Central memory CD8-positive, alpha-beta T cell (primary cell): ENCODE measurements at regions not wholly inside any gene's neighbourhood (a gene's known extent, or its start where the extent isn't known, plus 50 kb on each side); places are given as distances from the start of the nearest gene placed in this dataset.
"Not testable (repeated sequence)": the region's sequence is repeated elsewhere in the genome, so short reads cannot be mapped to it uniquely, and the experiment has no call there.

Experiments used
- ATAC-seq: fragments of 150-1000 bp; cut with Tn5 transposase; replicated peaks from 2 replicates; pipeline ENCODE4 v1.10.0; 2022; ENCODE audit warnings: mild to moderate bottlenecking, moderate FRiP score, moderate number of reproducible peaks; ENCODE audit not compliant: poor library complexity, severe bottlenecking; ENCODE audit errors: extremely low read depth
- DNase-seq, 2 donors: peaks; one replicate each; pipeline ENCODE4 v3.0.0; 2021; ENCODE audit warnings: low spot score in 2 of 2
- H3K27ac Mint-ChIP-seq: one replicate; pipeline ENCODE4 v1.8.0; 2022; ENCODE audit warnings: low read depth, mild to moderate bottlenecking, moderate library complexity, mixed read lengths
- H3K27me3 Mint-ChIP-seq: one replicate; pipeline ENCODE4 v1.8.0; 2022; ENCODE audit warnings: mixed read lengths
- H3K36me3 Mint-ChIP-seq: one replicate; pipeline ENCODE4 v1.8.0; 2022; ENCODE audit warnings: mild to moderate bottlenecking, moderate library complexity, mixed read lengths; ENCODE audit not compliant: insufficient read depth
- H3K4me1 Mint-ChIP-seq: one replicate; pipeline ENCODE4 v1.8.0; 2022; ENCODE audit warnings: mixed read lengths
- H3K4me3 Mint-ChIP-seq: one replicate; pipeline ENCODE4 v1.8.0; 2022; ENCODE audit warnings: mild to moderate bottlenecking, moderate library complexity, mixed read lengths
- H3K9me3 Mint-ChIP-seq: one replicate; pipeline ENCODE4 v1.8.0; 2022; ENCODE audit warnings: mixed read lengths

DNA sequence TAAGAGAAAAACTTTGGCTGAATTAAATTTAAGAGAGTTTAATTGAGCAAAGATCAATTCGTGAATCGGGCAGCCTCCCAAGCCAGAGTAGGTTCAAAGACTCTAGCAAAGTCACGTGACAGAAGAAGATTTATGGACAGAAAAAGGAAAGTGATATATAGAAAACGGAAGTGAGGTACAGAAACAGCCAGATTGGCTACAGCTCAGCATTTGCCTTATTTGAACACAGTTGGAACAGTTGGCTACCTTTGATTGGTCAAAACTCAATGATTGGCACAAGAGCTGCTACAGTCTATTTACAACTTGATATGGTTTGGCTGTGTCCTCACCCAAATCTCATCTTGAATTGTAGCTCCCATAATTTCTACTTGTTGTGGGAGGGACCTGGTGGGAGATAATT lies 102.6 kb downstream of the PLG start:
- DNase-seq (no peak), ATAC-seq (no peak)
- Mint-ChIP-seq H3K36me3 (no peaks in the 10 kb centered on the region), H3K4me3 (no peak overlapping the region), H3K9me3 (no peaks in the 10 kb centered on the region), H3K4me1 (no peaks in the 10 kb centered on the region), H3K27me3 (peaks cover 28% of the 10 kb centered on the region), H3K27ac (no peak overlapping the region)

DNA sequence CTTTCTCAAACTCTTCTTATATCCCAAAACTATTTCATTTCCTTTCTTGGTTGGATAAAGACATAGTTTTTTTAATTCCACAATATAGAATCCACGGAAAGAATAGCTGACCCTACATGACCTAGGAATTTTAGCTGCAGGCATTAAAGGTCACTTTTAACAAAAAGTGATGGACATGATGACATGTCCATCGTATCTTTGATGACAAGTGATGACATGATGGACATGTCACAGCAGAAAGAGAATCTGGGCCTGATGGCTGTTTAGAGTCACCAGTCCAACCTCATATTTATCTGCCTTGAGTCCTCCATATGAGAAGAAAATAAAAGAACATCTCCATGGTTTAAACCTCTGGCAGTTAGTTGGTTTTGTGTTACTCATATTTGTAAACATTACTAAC lies 106.2 kb downstream of the PLG start:
- DNase-seq (no peak), ATAC-seq (no peak)
- H3K27ac Mint-ChIP-seq: no peak overlapping the region
- H3K4me1 Mint-ChIP-seq: no peaks in the 10 kb centered on the region
- no peaks in the 10 kb centered on the region for H3K9me3 Mint-ChIP-seq
- no peaks in the 10 kb centered on the region for H3K36me3 Mint-ChIP-seq
- H3K4me3 Mint-ChIP-seq: no peak overlapping the region
- peaks cover 33% of the 10 kb centered on the region for H3K27me3 Mint-ChIP-seq

DNA sequence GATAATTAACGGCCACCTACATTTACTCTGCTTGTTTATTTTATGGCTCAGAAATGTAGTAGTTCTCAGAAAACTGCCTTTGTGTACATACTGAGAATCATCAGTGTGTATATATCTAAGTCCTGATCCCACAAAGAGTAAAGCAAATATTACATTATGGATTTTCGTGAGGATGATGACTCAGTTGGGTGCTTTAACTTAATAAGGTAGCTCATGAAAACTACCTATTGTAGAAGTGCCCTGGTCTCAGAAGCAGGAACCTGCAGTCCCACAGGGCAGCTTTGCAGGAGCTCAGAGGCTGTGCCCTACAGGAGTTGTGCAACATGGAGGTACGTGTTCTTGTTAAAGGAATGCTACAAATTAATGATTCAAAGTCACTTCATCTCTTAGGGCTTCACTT lies 108.2 kb downstream of the PLG start:
- ATAC-seq (no peak), DNase-seq (no peak)
- Mint-ChIP-seq H3K4me1 (no peaks in the 10 kb centered on the region), H3K9me3 (no peaks in the 10 kb centered on the region), H3K27me3 (peaks cover 43% of the 10 kb centered on the region), H3K27ac (no peak overlapping the region), H3K4me3 (no peak overlapping the region), H3K36me3 (no peaks in the 10 kb centered on the region)

DNA sequence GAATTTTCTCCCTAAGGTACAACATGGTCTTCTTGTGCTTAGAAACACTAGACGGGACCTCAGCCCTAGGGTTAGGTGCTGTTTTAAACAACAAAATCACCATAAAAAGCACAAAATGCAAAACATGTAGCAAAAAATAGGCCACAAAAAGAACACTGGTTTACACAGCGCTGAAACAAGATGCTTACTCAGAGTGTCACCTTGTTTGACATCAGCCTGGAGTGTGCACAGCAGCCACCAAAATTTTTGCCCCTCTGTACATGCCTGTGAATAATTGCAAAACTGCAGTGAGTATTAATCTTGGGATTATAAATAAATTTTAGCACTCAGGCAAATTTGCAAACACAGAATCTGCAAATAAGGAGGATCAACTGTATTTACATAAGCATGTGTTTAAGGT lies 110.1 kb downstream of the PLG start:
- Mint-ChIP-seq H3K36me3 (no peaks in the 10 kb centered on the region), H3K27ac (no peak overlapping the region), H3K4me3 (no peak overlapping the region), H3K9me3 (no peaks in the 10 kb centered on the region), H3K27me3 (peaks cover 29% of the 10 kb centered on the region), H3K4me1 (no peaks in the 10 kb centered on the region)
- ATAC-seq (no peak), DNase-seq (no peak)

DNA sequence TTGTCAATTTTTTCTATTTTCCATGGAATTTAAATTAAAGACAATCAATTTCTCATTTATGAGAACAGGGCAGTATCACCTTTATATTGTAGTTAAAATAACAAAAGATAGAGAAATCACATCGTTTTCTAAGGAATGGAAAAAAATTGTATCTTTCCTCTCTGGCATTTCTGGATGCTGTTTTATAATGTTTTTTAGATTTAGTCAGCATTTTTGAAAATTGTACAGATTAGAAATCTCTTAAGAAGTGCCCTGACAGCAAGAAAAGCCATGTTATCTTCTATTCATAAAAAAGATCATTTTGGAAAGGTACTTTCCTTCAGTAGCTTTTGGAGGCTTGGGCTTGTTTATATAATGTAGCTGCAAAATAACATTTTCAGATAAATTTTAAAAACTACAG lies 116.9 kb downstream of the PLG start:
- ATAC-seq (no peak), DNase-seq (no peak)
- Mint-ChIP-seq H3K4me3 (no peak overlapping the region), H3K27me3 (peaks cover 10% of the 10 kb centered on the region), H3K36me3 (no peaks in the 10 kb centered on the region), H3K9me3 (peaks cover 5% of the 10 kb centered on the region), H3K27ac (no peak overlapping the region), H3K4me1 (no peaks in the 10 kb centered on the region)

DNA sequence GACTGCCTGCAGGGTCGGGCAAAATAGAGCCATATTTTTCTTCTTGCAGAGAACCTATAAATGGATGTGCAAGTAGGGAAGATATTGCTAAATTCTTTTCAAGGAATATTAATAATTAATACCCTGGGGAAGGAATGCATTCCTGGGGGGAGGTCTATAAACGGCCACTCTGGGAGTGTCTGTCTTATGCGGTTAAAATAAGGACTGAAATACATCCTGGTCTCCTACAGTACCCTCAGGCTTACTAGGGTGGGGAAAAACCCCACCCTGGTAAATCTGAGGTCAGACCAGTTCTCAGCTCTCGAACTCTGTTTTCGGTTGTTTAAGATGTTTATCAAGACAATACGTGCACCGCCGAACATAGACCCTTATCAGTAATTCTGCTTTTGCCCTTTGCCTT lies 118.6 kb downstream of the PLG start:
- not testable (repeated sequence) for ATAC-seq, H3K9me3 Mint-ChIP-seq, H3K27me3 Mint-ChIP-seq, H3K36me3 Mint-ChIP-seq, H3K27ac Mint-ChIP-seq, H3K4me3 Mint-ChIP-seq, DNase-seq, H3K4me1 Mint-ChIP-seq

DNA sequence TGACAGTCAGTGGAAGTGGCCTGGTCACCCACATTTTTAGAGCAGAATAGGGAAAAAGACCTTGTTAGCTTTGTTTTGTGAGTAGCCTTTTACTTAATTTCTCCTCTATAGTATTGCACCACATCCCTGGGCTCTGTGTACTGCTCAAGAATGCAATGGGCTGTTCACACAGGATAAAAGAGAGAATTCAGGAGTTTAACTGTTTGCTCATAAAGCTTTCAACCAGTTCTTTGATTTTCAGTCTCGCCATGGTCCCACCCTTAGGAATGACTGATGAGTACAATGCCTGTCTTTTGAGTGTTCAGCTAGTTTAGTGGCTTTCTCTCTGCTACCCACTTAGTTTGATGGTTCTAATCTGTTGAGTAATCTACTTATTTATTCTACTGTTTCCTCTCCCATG lies 129.7 kb downstream of the PLG start:
- Mint-ChIP-seq H3K27ac (no peak overlapping the region), H3K36me3 (no peaks in the 10 kb centered on the region)
- ATAC-seq: no peak

DNA sequence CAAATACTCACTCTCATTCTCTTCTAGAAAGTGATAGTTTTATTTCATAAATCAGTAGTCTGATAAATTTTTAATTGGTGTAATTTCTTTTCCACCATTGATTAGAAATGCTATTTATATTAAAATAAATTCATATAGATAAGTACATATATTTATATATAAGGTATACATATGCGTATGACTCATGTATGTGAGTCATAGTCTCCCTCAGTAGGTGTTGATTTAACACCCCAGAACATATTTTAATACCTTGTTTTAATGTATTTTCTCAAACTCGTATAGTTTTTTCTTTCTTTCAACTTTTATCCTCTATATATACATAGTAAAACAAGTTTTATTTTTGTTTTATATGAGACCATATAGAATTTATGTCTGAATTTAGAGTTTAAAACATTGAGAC lies 130.4 kb downstream of the PLG start:
- DNase-seq (no peak), ATAC-seq (no peak)
- Mint-ChIP-seq H3K36me3 (no peaks in the 10 kb centered on the region), H3K9me3 (no peaks in the 10 kb centered on the region), H3K4me1 (no peaks in the 10 kb centered on the region), H3K27ac (no peak overlapping the region), H3K27me3 (no peaks in the 10 kb centered on the region), H3K4me3 (no peak overlapping the region)

More for the DNA sequence above, 129.7 kb downstream of the PLG start:
- H3K4me1 Mint-ChIP-seq: no peaks in the 10 kb centered on the region
- DNase-seq: no peak
- H3K27me3 Mint-ChIP-seq: peaks cover 6% of the 10 kb centered on the region
- H3K9me3 Mint-ChIP-seq: no peaks in the 10 kb centered on the region
- no peak overlapping the region for H3K4me3 Mint-ChIP-seq

DNA sequence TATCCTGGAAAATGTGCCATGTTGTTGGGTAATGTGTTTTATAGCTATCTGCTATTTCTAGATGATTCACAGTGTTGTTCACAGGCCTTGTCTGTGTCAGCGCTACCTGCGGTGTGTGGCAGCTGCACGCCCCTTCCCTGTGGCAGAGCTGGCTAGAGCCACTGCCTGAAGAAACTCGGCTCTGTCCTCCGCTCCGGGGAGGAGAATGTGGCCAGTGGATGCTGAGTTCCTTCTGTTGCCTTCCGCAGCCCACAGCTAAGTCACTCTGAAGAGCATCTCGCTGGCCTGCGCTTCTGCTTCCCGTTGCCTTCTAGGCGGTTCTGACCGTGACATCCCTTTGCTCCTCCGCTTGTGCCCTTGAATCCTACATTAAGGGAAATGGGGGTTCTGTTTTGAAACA lies 135.1 kb downstream of the PLG start:
- no peaks in the 10 kb centered on the region for H3K4me1 Mint-ChIP-seq
- H3K4me3 Mint-ChIP-seq: no peak overlapping the region
- ATAC-seq (no peak), DNase-seq (no peak)
- no peaks in the 10 kb centered on the region for H3K27me3 Mint-ChIP-seq
- no peaks in the 10 kb centered on the region for H3K9me3 Mint-ChIP-seq
- H3K27ac Mint-ChIP-seq: no peak overlapping the region
- no peaks in the 10 kb centered on the region for H3K36me3 Mint-ChIP-seq

DNA sequence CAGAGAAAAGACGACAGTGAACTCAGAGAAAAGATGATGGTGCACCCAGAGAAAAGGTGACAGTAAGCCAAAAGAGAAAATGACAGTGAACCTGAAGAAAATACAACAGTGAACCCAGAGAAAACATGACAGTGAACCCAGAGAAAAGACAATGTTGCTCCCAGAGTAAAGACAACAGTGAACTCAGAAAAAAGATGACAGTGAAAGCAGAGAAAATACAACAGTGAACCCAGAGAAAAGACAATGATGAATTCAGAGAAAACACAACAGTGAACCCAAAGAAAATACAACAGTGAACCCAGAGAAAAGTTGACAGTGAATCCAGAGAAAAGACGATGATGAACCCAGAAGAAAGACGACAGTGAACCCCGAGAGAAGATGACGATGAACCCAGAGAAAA lies 140.5 kb upstream of the MAP3K4 start:
- H3K27ac Mint-ChIP-seq: no peak overlapping the region
- H3K36me3 Mint-ChIP-seq: no peaks in the 10 kb centered on the region
- no peaks in the 10 kb centered on the region for H3K4me1 Mint-ChIP-seq
- H3K27me3 Mint-ChIP-seq: no peaks in the 10 kb centered on the region
- DNase-seq (no peak), ATAC-seq (no peak)
- H3K9me3 Mint-ChIP-seq: no peaks in the 10 kb centered on the region
- no peak overlapping the region for H3K4me3 Mint-ChIP-seq

DNA sequence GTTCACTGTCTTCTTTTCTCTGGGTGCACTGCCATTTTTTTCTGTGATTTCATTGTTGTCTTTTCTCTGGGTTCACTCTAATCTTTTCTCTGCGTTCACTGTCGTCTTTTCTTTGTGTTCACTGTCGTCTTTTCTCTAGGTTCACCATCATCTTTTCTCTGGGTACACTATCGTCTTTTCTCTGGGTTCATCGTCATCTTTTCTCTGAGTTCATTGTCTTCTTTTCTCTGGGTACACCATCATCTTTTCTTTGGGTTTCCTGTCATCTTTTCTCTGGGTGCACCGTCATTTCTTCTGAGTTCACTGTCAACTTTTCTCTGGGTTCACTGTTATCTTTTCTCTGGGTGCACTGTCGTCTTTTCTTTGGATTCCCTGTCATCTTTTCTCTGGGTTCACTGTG lies 137.6 kb upstream of the MAP3K4 start:
- Mint-ChIP-seq H3K4me1 (no peaks in the 10 kb centered on the region), H3K27me3 (no peaks in the 10 kb centered on the region), H3K9me3 (no peaks in the 10 kb centered on the region), H3K27ac (no peak overlapping the region), H3K36me3 (no peaks in the 10 kb centered on the region), H3K4me3 (no peak overlapping the region)
- DNase-seq: no peak
- ATAC-seq: no peak

DNA sequence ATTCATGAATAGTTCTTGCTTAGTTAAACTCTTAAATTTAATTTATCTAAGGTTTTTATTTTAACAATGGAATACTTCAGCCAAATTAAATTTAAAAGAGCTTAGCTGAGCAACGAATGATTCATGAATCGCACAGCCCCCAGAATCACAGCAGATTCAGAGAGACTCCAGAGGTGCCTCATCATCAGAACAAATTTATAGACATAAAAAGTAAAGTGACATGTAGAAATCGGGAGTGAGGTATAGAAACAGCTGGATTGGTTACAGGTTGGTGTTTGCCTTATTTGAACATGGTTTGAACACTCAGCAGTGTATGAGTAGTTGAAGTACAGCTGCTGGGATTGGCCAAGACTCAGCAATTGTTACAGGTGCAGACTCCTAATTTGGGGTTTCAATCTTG lies 132.7 kb upstream of the MAP3K4 start:
- Mint-ChIP-seq H3K27me3 (no peaks in the 10 kb centered on the region), H3K27ac (no peak overlapping the region), H3K4me1 (no peaks in the 10 kb centered on the region), H3K36me3 (no peaks in the 10 kb centered on the region), H3K9me3 (no peaks in the 10 kb centered on the region), H3K4me3 (no peak overlapping the region)
- ATAC-seq (no peak), DNase-seq (no peak)

DNA sequence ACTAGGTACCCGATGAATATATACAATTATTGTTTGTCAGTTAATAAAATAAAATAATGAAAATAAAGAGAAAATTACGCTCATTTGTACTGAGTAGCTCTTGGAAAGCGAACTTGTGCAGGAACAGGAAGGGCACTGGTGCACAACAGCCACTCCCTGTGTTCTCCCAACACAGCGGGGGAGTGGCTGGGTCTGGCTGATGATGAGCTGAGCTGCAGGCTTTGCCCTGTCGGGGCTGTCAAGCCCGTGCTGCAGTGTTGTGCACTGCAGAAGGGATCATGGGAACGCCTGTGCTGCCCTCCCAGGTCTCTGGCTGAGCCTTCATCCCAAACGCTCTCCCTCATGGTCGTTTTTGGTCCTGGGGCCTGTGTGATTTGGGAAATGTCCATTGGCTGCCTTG lies 131.7 kb upstream of the MAP3K4 start:
- no peaks in the 10 kb centered on the region for H3K4me1 Mint-ChIP-seq
- DNase-seq: no peak
- ATAC-seq: no peak
- no peak overlapping the region for H3K4me3 Mint-ChIP-seq
- no peak overlapping the region for H3K27ac Mint-ChIP-seq
- no peaks in the 10 kb centered on the region for H3K9me3 Mint-ChIP-seq
- no peaks in the 10 kb centered on the region for H3K36me3 Mint-ChIP-seq
- no peaks in the 10 kb centered on the region for H3K27me3 Mint-ChIP-seq

DNA sequence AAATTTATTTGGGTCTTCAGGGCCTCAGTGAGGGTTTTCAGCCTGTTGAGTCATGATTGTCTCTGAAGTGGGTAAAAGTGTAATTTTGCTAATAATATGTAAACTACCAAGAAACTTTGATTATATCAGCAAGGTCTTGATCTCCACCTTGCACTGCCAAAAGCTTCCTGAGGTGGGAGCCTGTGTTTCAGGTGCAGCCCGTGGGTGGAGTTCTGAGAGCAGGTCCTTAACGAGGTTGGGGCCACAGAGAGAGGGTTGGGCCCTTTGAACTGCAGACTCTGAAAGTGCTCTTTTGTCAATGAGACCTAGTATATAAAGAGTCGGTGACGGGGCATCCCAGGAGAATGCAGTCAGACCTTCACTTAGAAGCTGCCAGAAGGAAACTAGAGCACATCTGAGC lies 129.7 kb upstream of the MAP3K4 start:
- DNase-seq (no peak), ATAC-seq (no peak)
- H3K4me3 Mint-ChIP-seq: no peak overlapping the region
- H3K4me1 Mint-ChIP-seq: no peaks in the 10 kb centered on the region
- H3K27ac Mint-ChIP-seq: no peak overlapping the region
- no peaks in the 10 kb centered on the region for H3K27me3 Mint-ChIP-seq
- H3K9me3 Mint-ChIP-seq: no peaks in the 10 kb centered on the region
- no peaks in the 10 kb centered on the region for H3K36me3 Mint-ChIP-seq
